Heart right ventricle (tissue), 16 donors: ENCODE measurements at regions not wholly inside any gene's neighbourhood (a gene's known extent, or its start where the extent isn't known, plus 50 kb on each side); places are given as distances from the start of the nearest gene placed in this dataset.

Source experiments
- ATAC-seq, 8 donors: fragments of 200-7000 bp; cut with Tn5 transposase; one replicate each; pipeline ENCODE4 v1.9.1; 2020; ENCODE audit warnings: mild to moderate bottlenecking in 8 of 8, moderate library complexity in 8 of 8, moderate number of reproducible peaks in 1 of 8
- DNase-seq, 2 donors: peaks; one replicate each; pipeline ENCODE4 v3.0.0-alpha.2; 2020
- H3K27ac ChIP-seq, 10 donors: fragments of 200-600 bp; sonication (generic) in 2 of 10; one replicate each; pipeline versions ENCODE4 v1.5.0 to v1.8.0; 2020 to 2022; ENCODE audit warnings: mild to moderate bottlenecking in 3 of 10
- H3K27me3 ChIP-seq, 7 donors: fragments of 200-600 bp; one replicate each; pipeline ENCODE4 v1.8.0; 2021 to 2022; ENCODE audit warnings: mild to moderate bottlenecking in 2 of 7
- H3K36me3 ChIP-seq, 9 donors: fragments of 200-600 bp; sonication (generic) in 1 of 9; one replicate each; pipeline versions ENCODE4 v1.5.0 to v1.8.0; 2020 to 2022; ENCODE audit warnings: mild to moderate bottlenecking in 2 of 9
- H3K4me1 ChIP-seq, 9 donors: fragments of 200-600 bp; sonication (generic) in 1 of 9; one replicate each; pipeline versions ENCODE4 v1.5.0 to v1.8.0; 2020 to 2022; ENCODE audit warnings: mild to moderate bottlenecking in 4 of 9
- H3K4me3 ChIP-seq, 10 donors: fragments of 200-600 bp; sonication (generic) in 2 of 10; one replicate each; pipeline versions ENCODE4 v1.5.0 to v1.8.0; 2020 to 2022; ENCODE audit warnings: mild to moderate bottlenecking in 7 of 10, moderate library complexity in 2 of 10
- H3K9me3 ChIP-seq, 11 donors: fragments of 200-600 bp in 10 of 11; sonication (generic) in 2 of 11; one replicate each; pipeline versions ENCODE4 v1.5.0 to v1.8.0; 2013 to 2022; ENCODE audit warnings: mild to moderate bottlenecking in 2 of 11, control low read depth in 1 of 11, moderate library complexity in 1 of 11
- WGBS, 2 donors: extraction: QIAGEN DNeasy Blood & Tissue Kit; methylation state at CpG; one replicate each; pipeline ENCODE4 v1.1.7; 2013; ENCODE audit warnings: inconsistent platforms in 1 of 2; 5-methylcytosine and 5-hydroxymethylcytosine counted together
- intact Hi-C, 10 donors: fragments of 100-400 bp; cut with DNase I; formaldehyde crosslinking; loops; one replicate each; pipeline versions ENCODE4 v1.11.1 to v1.14.2; 2022
- TF ChIP-seq, protein P1 (sequence below), 9 donors: fragments of 200-600 bp; sonication (generic) in 2 of 9; IDR thresholded peaks; one replicate each; pipeline versions ENCODE4 v1.5.0 to v1.8.0; 2021 to 2022; ENCODE audit warnings: antibody characterized with exemption in 9 of 9, mild to moderate bottlenecking in 5 of 9, moderate library complexity in 1 of 9
- donor health status: Arrhythmogenic right ventricular cardiomyopathy.
- donor health status: ischemic (EF 13 %, LVEDD 7.1; RV severe dilation, severe dysfunction).
- donor health status: healthy with polysubstance abuse.
- donor health status: DM: no; HTN: yes; CAD: no.
- donor health status: DM: no; HTN: no; CAD: no.
- donor health status: ischemic (EF 25% LVEDD 6.9; RV normal size, moderate dysfunction).
- donor health status: ischemic (EF 25% LVEDD 5.7; RV mildly dilated, moderate dysfunction).
- donor health status: healthy.
- donor health status: DM: yes; HTN: yes; CAD: no.
- donor health status: Ischemic cardiomyopathy.
- donor health status: ischemic (EF 35%, LVEDD 5.7; RV mildly dilated, moderate dysfunction).
- donor health status: nonischemic (EF 11% LVEDD 7.7; RV severe dilation, severe dysfunction).
- donor health status: DM: yes; HTN: yes; CAD: no.
- donor health status: PGD.
- donor health status: ischemic (EF 29% LVEDD 5.4; RV normal size, mild dysfunction).
- donor health status: nonischemic (EF 23%, LVEDD 6.1; RV moderate dilation, normal function).

GRCh38 chr9:75210215-75210614 is 121.9 kb downstream of the OSTF1 start:
- intact Hi-C loops = no loop called here
- Histone ChIP-seq H3K27me3 (no peaks in the 10 kb centered on the region), H3K4me1 (no peaks in the 10 kb centered on the region), H3K4me3 (no peak overlapping the region), H3K27ac (no peak overlapping the region), H3K9me3 (no peaks in the 10 kb centered on the region), H3K36me3 (no peaks in the 10 kb centered on the region)
- ATAC-seq = no peak
- DNase-seq = no peak
- WGBS, 2 donors = 43 to 64% methylated on average over 3 of the region's 3 CpGs
- TF ChIP-seq, protein P1, sequence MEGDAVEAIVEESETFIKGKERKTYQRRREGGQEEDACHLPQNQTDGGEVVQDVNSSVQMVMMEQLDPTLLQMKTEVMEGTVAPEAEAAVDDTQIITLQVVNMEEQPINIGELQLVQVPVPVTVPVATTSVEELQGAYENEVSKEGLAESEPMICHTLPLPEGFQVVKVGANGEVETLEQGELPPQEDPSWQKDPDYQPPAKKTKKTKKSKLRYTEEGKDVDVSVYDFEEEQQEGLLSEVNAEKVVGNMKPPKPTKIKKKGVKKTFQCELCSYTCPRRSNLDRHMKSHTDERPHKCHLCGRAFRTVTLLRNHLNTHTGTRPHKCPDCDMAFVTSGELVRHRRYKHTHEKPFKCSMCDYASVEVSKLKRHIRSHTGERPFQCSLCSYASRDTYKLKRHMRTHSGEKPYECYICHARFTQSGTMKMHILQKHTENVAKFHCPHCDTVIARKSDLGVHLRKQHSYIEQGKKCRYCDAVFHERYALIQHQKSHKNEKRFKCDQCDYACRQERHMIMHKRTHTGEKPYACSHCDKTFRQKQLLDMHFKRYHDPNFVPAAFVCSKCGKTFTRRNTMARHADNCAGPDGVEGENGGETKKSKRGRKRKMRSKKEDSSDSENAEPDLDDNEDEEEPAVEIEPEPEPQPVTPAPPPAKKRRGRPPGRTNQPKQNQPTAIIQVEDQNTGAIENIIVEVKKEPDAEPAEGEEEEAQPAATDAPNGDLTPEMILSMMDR (IDR thresholded peaks at IDR 0.05) = no peak

GRCh38 chr9:75213765-75214164 is 125.5 kb downstream of the OSTF1 start:
- WGBS, 2 donors = 78 to 83% methylated on average over 3 of the region's 3 CpGs
- no peaks in the 10 kb centered on the region for H3K36me3 ChIP-seq
- H3K9me3 ChIP-seq = no peaks in the 10 kb centered on the region
- no peak overlapping the region for H3K4me3 ChIP-seq
- no peaks in the 10 kb centered on the region for H3K4me1 ChIP-seq
- no peak for DNase-seq
- ATAC-seq = no peak
- H3K27ac ChIP-seq = no peak overlapping the region
- TF ChIP-seq, protein P1 (IDR thresholded peaks at IDR 0.05) = no peak
- H3K27me3 ChIP-seq = no peaks in the 10 kb centered on the region
- intact Hi-C loops = no loop called here

- Histone ChIP-seq H3K27ac (no peak overlapping the region), H3K4me3 (no peak overlapping the region), H3K36me3 (no peaks in the 10 kb centered on the region), H3K4me1 (no peaks in the 10 kb centered on the region), H3K9me3 (peaks cover 0 to 55% (median 16%) of the 10 kb centered on the region in 11 donors), H3K27me3 (no peaks in the 10 kb centered on the region)
- TF ChIP-seq, protein P1 (IDR thresholded peaks at IDR 0.05) = no peak
- DNase-seq (no peak), ATAC-seq (no peak)
- intact Hi-C loops = no loop called here
- 74 to 80% methylated on average over 2 of the region's 2 CpGs for WGBS, 2 donors
Measured at GRCh38 chr9:75226403-75227139, 138.3 kb downstream of the OSTF1 start.

DNA sequence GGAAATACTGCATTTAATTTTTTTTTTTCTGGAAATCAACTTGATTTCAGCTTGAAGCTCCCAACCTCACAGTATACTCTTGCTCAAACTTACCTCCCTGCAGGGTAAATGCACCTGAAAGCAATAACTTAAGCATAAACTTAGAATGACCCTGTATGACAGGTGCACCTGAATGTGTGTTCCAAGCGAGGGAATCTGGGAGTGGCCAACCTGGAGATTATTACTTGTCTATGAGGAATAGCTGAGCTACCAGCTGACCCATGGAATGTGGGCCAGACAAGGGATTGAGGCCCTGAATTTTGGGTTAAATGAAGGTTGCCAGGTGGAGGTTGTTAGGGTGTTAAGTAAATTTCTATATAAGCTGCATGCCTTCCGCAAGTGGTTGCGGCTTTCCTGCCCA is 140.6 kb downstream of the OSTF1 start:
- TF ChIP-seq, protein P1 (IDR thresholded peaks at IDR 0.05) = no peak
- 71 to 88% methylated on average over 3 of the region's 3 CpGs for whole genome bisulfite sequencing, 2 donors
- H3K27ac ChIP-seq = no peak overlapping the region
- no peaks in the 10 kb centered on the region for H3K27me3 ChIP-seq
- H3K4me1 ChIP-seq = no peaks in the 10 kb centered on the region
- no peak overlapping the region for H3K4me3 ChIP-seq
- DNase-seq (no peak), ATAC-seq (no peak)
- H3K9me3 ChIP-seq = peaks cover 0 to 32% (median 10%) of the 10 kb centered on the region in 11 donors
- H3K36me3 ChIP-seq = no peaks in the 10 kb centered on the region
- intact Hi-C loops = no loop called here
